Activated CD8-positive, alpha-beta memory T cell treated with anti-CD3 and anti-CD28 coated beads for 48 hours (primary cell): ENCODE measurements at regions not wholly inside any gene's neighbourhood (a gene's known extent, or its start where the extent isn't known, plus 50 kb on each side); places are given as distances from the start of the nearest gene placed in this dataset.
"Not testable (repeated sequence)": the region's sequence is repeated elsewhere in the genome, so short reads cannot be mapped to it uniquely, and the experiment has no call there.

Experiments
- DNase-seq, 3 experiments: peaks; one replicate each; pipeline ENCODE4 v3.0.0-alpha.2; 2020; ENCODE audit warnings: low read depth in 2 of 3, low spot score in 2 of 3

- no peak for DNase-seq
Measured at GRCh38 chr16:35564889-35565288, 2105.5 kb downstream of the TP53TG3F start.

GRCh38 chr16:35565626-35566025 lies 2106.2 kb downstream of the TP53TG3F start:
- DNase-seq, result no peak

GRCh38 chr16:35569413-35569812 lies 2110.0 kb downstream of the TP53TG3F start:
- no peak for DNase-seq

GRCh38 chr16:35570946-35571345 lies 2111.5 kb downstream of the TP53TG3F start:
- no peak for DNase-seq

- no peak for DNase-seq
Measured at GRCh38 chr16:35572186-35572585, 2112.8 kb downstream of the TP53TG3F start.

GRCh38 chr16:35573407-35573806 lies 2114.0 kb downstream of the TP53TG3F start:
- no peak for DNase-seq

GRCh38 chr16:35574011-35574410 lies 2114.6 kb downstream of the TP53TG3F start:
- no peak for DNase-seq

- no peak for DNase-seq
Measured at GRCh38 chr16:35574454-35575431, 2115.3 kb downstream of the TP53TG3F start.

GRCh38 chr16:35575432-35575821 lies 2116.0 kb downstream of the TP53TG3F start:
- DNase-seq, result no peak

- DNase-seq, result no peak
Measured at GRCh38 chr16:35585411-35585810, 2126.0 kb downstream of the TP53TG3F start.

- not testable (repeated sequence) for DNase-seq
Measured at GRCh38 chr16:35590913-35591312, 2131.5 kb downstream of the TP53TG3F start.

- DNase-seq, result no peak
Measured at GRCh38 chr16:35596467-35596866, 2137.1 kb downstream of the TP53TG3F start.

- no peak for DNase-seq
Measured at GRCh38 chr16:35598696-35599332, 2139.4 kb downstream of the TP53TG3F start.

GRCh38 chr16:35599429-35600160 lies 2140.2 kb downstream of the TP53TG3F start:
- DNase-seq, result no peak

GRCh38 chr16:35600161-35600555 lies 2140.7 kb downstream of the TP53TG3F start:
- not testable (repeated sequence) for DNase-seq

- DNase-seq, result no peak
Measured at GRCh38 chr16:35602116-35602515, 2142.7 kb downstream of the TP53TG3F start.

- not testable (repeated sequence) for DNase-seq
Measured at GRCh38 chr16:35603371-35603770, 2144.0 kb downstream of the TP53TG3F start.

GRCh38 chr16:35605921-35606320 lies 2146.5 kb downstream of the TP53TG3F start:
- no peak for DNase-seq

- DNase-seq, result not testable (repeated sequence)
Measured at GRCh38 chr16:35614883-35615282, 2155.5 kb downstream of the TP53TG3F start.

- not testable (repeated sequence) for DNase-seq
Measured at GRCh38 chr16:35619176-35619575, 2159.8 kb downstream of the TP53TG3F start.

- DNase-seq, result no peak
Measured at GRCh38 chr16:35626041-35626440, 2166.6 kb downstream of the TP53TG3F start.

- DNase-seq, result no peak
Measured at GRCh38 chr16:35628976-35629375, 2169.6 kb downstream of the TP53TG3F start.
